Omental fat pad (tissue), 3 donors: ENCODE measurements at regions not wholly inside any gene's neighbourhood (a gene's known extent, or its start where the extent isn't known, plus 50 kb on each side); places are given as distances from the start of the nearest gene placed in this dataset.

Source experiments
- ATAC-seq: fragments of 150-250 bp; one replicate; pipeline ENCODE4 v1.9.1; 2016; ENCODE audit warnings: mild to moderate bottlenecking, moderate library complexity; ENCODE audit not compliant: low FRiP score
- DNase-seq: peaks from one replicate; pipeline ENCODE4 v3.0.0-alpha.2; 2019; ENCODE audit warnings: low spot score
- TF ChIP-seq, protein P1 (sequence below), 3 donors: fragments of 450-650 bp; IDR thresholded peaks; one replicate each; pipeline ENCODE4 v1.5.1; 2016 to 2017; ENCODE audit warnings: antibody characterized with exemption in 3 of 3, mild to moderate bottlenecking in 3 of 3, moderate library complexity in 2 of 3

DNA sequence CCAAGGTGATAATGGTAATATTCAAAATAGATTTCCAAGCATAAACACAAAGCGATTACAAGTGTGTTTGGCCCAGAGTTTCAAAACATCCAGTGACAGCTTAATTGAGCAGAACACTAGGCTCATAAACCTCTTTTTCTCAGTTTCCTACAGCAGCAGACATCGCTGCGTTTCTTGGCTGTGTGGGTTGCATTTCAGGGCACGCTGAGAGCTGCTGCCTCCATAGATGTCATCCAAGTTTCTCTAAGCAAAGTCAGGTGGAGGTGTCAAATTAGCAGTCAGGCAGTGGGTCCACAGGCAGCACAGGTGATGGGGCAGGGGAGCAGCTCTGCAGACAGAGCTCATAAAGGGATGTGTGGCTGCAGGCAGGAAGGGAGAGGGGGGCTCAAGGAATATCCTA is 50.5 kb upstream of the COL13A1 start:
- DNase-seq (no peak), ATAC-seq (no peak)
- TF ChIP-seq, protein P1, sequence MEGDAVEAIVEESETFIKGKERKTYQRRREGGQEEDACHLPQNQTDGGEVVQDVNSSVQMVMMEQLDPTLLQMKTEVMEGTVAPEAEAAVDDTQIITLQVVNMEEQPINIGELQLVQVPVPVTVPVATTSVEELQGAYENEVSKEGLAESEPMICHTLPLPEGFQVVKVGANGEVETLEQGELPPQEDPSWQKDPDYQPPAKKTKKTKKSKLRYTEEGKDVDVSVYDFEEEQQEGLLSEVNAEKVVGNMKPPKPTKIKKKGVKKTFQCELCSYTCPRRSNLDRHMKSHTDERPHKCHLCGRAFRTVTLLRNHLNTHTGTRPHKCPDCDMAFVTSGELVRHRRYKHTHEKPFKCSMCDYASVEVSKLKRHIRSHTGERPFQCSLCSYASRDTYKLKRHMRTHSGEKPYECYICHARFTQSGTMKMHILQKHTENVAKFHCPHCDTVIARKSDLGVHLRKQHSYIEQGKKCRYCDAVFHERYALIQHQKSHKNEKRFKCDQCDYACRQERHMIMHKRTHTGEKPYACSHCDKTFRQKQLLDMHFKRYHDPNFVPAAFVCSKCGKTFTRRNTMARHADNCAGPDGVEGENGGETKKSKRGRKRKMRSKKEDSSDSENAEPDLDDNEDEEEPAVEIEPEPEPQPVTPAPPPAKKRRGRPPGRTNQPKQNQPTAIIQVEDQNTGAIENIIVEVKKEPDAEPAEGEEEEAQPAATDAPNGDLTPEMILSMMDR (IDR thresholded peaks at IDR 0.05) = no peak
